Stomach (tissue), 8 donors: ENCODE measurements at regions not wholly inside any gene's neighbourhood (a gene's known extent, or its start where the extent isn't known, plus 50 kb on each side); places are given as distances from the start of the nearest gene placed in this dataset.

Experiments used
- DNase-seq, 2 donors: peaks; one replicate each; pipeline versions ENCODE4 v3.0.0 to v3.0.0-alpha.2; 2013 to 2019
- H3K27ac ChIP-seq, 5 donors: fragments of 200-600 bp in 4 of 5; sonication (generic) in 4 of 5; one replicate each; pipeline ENCODE4 v1.5.1; 2013 to 2019; ENCODE audit warnings: mild to moderate bottlenecking in 1 of 5, moderate library complexity in 1 of 5
- H3K27me3 ChIP-seq, 3 donors: fragments of 200-600 bp; sonication (generic); one replicate each; pipeline ENCODE4 v1.5.1; 2017 to 2019; ENCODE audit warnings: mixed run types in 1 of 3
- H3K36me3 ChIP-seq, 4 donors: fragments of 200-600 bp; sonication (generic); 1 replicate in 3 of 4; 2 replicates in 1 of 4; pipeline ENCODE4 v1.5.1; 2016 to 2019
- H3K4me1 ChIP-seq, 4 donors: fragments of 200-600 bp; sonication (generic); one replicate each; pipeline ENCODE4 v1.5.1; 2016 to 2019
- H3K4me3 ChIP-seq, 4 donors: fragments of 200-600 bp; sonication (generic) in 3 of 4; one replicate each; pipeline ENCODE4 v1.5.1; 2016 to 2019; ENCODE audit warnings: mild to moderate bottlenecking in 1 of 4
- H3K9me3 ChIP-seq, 4 donors: fragments of 200-600 bp; sonication (generic); one replicate each; pipeline ENCODE4 v1.5.1; 2016 to 2019
- CTCF ChIP-seq, 7 experiments: fragments of 450-650 bp in 4 of 7; fragments of 200-600 bp in 3 of 7; sonication (generic) in 3 of 7; IDR thresholded peaks; one replicate each; pipeline ENCODE4 v1.5.1; 2016 to 2019; ENCODE audit warnings: antibody characterized with exemption in 7 of 7, control low read depth in 2 of 7, mild to moderate bottlenecking in 1 of 7
- EP300 ChIP-seq: sonication (generic); formaldehyde crosslinking; IDR thresholded peaks from one replicate; pipeline ENCODE4 v1.6.1; 2017; ENCODE audit warnings: antibody characterized with exemption
- POLR2A ChIP-seq, 4 donors: fragments of 450-650 bp; IDR thresholded peaks; one replicate each; pipeline ENCODE4 v1.6.1; 2016; ENCODE audit warnings: antibody characterized with exemption in 4 of 4, control low read depth in 2 of 4, mild to moderate bottlenecking in 1 of 4, moderate library complexity in 1 of 4
- POLR2AphosphoS5 ChIP-seq, 3 donors: sonication (generic); formaldehyde crosslinking; IDR thresholded peaks; one replicate each; pipeline ENCODE4 v1.6.1; 2016; ENCODE audit warnings: antibody characterized with exemption in 3 of 3
- WGBS, 5 donors: extraction: QIAGEN DNeasy Blood & Tissue Kit in 3 of 5; methylation state at CpG; one replicate each; pipeline versions ENCODE4 v1.1.5 to v1.1.7; 2013 to 2018; 5-methylcytosine and 5-hydroxymethylcytosine counted together
- intact Hi-C: fragments of 100-400 bp; cut with DNase I; formaldehyde crosslinking; loops from one replicate; pipeline ENCODE4 v1.15.1; 2023; ENCODE audit warnings: low total_unique reads
- donor health status: healthy with polysubstance abuse.
- donor health status: Bipolar disorder and iron deficiency.
- donor health status: healthy.

- no peaks in the 10 kb centered on the region for H3K27me3 ChIP-seq
- no peaks in the 10 kb centered on the region for H3K4me1 ChIP-seq
- intact Hi-C loops = no loop called here
- 33 to 56% (median 40%) methylated on average over 4 of the region's 4 CpGs for WGBS, 5 donors
- H3K9me3 ChIP-seq = no peaks in the 10 kb centered on the region
- H3K36me3 ChIP-seq = no peaks in the 10 kb centered on the region
- H3K4me3 ChIP-seq = no peak overlapping the region
- no peak for DNase-seq
- no peak overlapping the region for H3K27ac ChIP-seq
- TF ChIP-seq POLR2A (IDR thresholded peaks at IDR 0.05) (no peak), CTCF (IDR thresholded peaks at IDR 0.05) (no peak), EP300 (no peak), POLR2AphosphoS5 (IDR thresholded peaks at IDR 0.05) (no peak)
Measured at GRCh38 chr1:106843518-106843917, 213.0 kb upstream of the PRMT6 start.

- intact Hi-C loops = no loop called here
- 72 to 96% (median 86%) methylated on average over 1 of the region's 1 CpG for WGBS, 5 donors
Measured at GRCh38 chr1:106846656-106847055, 209.8 kb upstream of the PRMT6 start.

GRCh38 chr1:106861110-106861509 lies 195.4 kb upstream of the PRMT6 start:
- no peaks in the 10 kb centered on the region for H3K4me1 ChIP-seq
- no peaks in the 10 kb centered on the region for H3K36me3 ChIP-seq
- H3K4me3 ChIP-seq = no peak overlapping the region
- no peaks in the 10 kb centered on the region for H3K27me3 ChIP-seq
- intact Hi-C loops = no loop called here
- H3K27ac ChIP-seq = no peak overlapping the region
- TF ChIP-seq POLR2AphosphoS5 (IDR thresholded peaks at IDR 0.05) = no peak
- TF ChIP-seq EP300 = no peak
- TF ChIP-seq CTCF (IDR thresholded peaks at IDR 0.05) = no peak
- no peak for TF ChIP-seq POLR2A (IDR thresholded peaks at IDR 0.05)
- no peak for DNase-seq
- H3K9me3 ChIP-seq = peaks cover 0 to 10% (median 3%) of the 10 kb centered on the region in 4 donors

More at GRCh38 chr1:106846656-106847055, 209.8 kb upstream of the PRMT6 start:
- Histone ChIP-seq H3K4me3 (no peak overlapping the region), H3K9me3 (no peaks in the 10 kb centered on the region), H3K27me3 (no peaks in the 10 kb centered on the region), H3K4me1 (no peaks in the 10 kb centered on the region), H3K36me3 (no peaks in the 10 kb centered on the region), H3K27ac (no peak overlapping the region)
- no peak for TF ChIP-seq POLR2A (IDR thresholded peaks at IDR 0.05)
- TF ChIP-seq EP300 = no peak
- no peak for TF ChIP-seq POLR2AphosphoS5 (IDR thresholded peaks at IDR 0.05)
- no peak for TF ChIP-seq CTCF (IDR thresholded peaks at IDR 0.05)
- no peak for DNase-seq

GRCh38 chr1:106868828-106869227 lies 187.6 kb upstream of the PRMT6 start:
- WGBS, 5 donors = 38 to 66% (median 46%) methylated on average over 1 of the region's 1 CpG
- H3K4me3 ChIP-seq = no peak overlapping the region
- H3K36me3 ChIP-seq = no peaks in the 10 kb centered on the region
- intact Hi-C loops = no loop called here
- no peak overlapping the region for H3K27ac ChIP-seq
- no peaks in the 10 kb centered on the region for H3K4me1 ChIP-seq
- H3K27me3 ChIP-seq = no peaks in the 10 kb centered on the region
- H3K9me3 ChIP-seq = peaks cover 0 to 12% (median 0%) of the 10 kb centered on the region in 4 donors
- DNase-seq = no peak
- TF ChIP-seq POLR2A (IDR thresholded peaks at IDR 0.05) (no peak), CTCF (IDR thresholded peaks at IDR 0.05) (no peak), EP300 (no peak), POLR2AphosphoS5 (IDR thresholded peaks at IDR 0.05) (no peak)
